ENCODE measurements at regions not wholly inside any gene's neighbourhood (a gene's known extent, or its start where the extent isn't known, plus 50 kb on each side); places are given as distances from the start of the nearest gene placed in this dataset.
A peak's percentile ranks its signal among the peaks of the same experiment; 100 is the strongest.
"Not testable (repeated sequence)": the region's sequence is repeated elsewhere in the genome, so short reads cannot be mapped to it uniquely, and the experiment has no call there.

DNA sequence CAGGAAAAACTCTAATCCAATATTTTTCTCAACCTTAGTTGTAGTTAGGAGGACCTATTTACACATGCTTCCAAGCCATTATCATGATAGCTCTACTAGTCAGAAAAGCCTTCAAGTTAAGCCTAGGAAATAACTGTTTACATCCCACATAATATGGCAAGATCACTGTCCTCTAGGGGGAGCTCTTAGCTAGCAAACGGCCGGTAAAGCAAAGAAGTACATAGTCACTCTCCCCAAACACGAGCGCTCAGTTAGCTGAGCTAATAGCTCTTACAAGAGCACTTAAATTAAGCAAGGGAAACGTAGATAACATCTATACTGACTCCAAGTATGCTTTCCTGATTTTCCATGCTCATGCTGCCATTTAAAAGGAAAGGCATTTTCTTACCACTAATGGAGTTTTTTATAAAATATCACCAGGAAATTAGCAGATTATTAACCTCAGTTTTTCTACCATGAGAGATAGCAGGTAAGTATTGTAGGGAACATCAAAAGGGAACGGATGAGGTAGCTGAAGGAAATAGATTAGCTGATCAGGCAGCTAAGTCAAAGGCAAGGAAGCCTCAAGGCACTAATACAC is 100.6 kb upstream of the PABPC3 start:
- DNase-seq (ENCODE audit: low spot score), result peak; percentile 91

DNA sequence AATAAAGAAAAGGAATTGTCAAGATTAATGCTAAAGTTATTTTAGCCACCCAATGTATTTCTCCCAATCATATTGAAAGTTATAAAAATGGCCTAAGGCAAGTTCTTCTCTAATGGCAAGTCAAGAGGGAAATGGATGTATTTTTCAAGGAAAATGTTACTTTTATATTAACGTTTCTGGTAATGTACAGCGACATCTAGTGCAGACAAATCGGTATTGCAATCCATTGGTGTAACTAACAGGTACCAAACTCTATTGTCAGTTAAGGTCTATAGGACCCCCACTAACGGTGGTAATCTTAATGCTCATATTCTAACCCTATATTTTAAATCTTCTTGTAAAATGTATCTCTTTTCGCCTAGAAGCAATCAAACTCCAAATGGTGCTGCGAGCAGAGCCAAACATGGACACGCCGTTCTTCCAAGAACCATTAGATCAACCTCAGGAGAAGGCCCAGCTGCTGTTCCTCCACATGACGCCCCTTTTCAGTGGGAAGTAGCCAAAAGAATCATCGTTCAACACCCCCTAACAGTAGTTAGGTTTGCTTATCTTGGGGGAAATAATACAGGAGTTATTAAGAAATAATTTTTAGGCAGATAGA is 98.5 kb upstream of the PABPC3 start:
- DNase-seq (ENCODE audit: low spot score), result peak; percentile 51

DNA sequence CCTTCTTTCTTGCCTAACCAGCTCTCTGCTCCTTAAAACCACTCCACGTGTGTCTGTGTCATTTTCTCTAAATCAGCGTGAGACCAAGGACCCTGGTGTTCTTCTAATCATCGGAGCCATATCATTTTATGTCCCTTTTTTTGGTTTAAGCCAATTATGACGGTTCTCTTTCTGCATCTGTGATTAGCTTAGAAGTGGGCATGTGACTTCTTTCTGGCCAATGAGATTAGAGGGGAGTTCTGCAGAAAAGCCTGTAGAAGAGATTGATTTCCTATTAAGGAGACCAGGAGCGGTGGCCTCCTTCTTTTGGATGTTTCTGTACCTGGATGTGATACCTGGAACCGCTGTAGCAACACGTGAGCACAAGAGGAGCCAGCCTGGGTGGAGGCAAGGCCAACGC is 97.5 kb upstream of the PABPC3 start:
- DNase-seq (ENCODE audit: low spot score), result no peak

DNA sequence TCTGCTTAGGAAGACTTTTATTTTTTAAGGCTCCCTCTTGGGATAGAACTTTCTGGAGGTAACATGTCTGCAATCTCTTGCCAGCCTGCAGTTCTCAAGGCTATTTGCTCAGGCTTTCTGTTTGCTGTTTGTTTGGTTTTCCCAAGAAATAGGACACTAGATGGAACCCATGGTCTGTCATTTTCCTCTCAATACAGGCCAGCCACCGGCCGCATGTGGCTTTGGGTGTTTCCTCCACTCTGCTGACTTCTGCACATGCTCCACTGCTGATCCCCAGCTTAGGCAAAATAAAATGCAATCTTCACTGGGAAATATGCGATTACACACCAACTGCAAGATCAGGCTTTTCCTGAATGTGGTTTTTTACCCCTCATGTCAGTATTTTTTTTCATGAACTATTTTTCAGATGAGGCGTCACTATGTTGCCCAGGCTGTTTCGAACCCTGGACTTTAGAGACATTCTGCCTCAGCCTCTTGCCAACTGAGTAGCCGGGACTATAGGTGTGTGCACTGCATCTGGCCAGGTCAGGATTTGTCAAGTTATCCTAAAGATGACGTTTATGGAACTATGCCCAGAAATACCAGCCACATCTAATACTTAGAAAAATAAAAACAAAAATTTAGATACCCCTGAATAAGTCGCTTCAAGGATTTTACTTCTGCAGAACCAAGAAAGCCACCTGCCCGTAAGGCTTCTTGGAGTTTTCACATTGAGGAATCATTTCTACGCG is 94.3 kb upstream of the PABPC3 start:
- no peak for DNase-seq (ENCODE audit: low spot score)

DNA sequence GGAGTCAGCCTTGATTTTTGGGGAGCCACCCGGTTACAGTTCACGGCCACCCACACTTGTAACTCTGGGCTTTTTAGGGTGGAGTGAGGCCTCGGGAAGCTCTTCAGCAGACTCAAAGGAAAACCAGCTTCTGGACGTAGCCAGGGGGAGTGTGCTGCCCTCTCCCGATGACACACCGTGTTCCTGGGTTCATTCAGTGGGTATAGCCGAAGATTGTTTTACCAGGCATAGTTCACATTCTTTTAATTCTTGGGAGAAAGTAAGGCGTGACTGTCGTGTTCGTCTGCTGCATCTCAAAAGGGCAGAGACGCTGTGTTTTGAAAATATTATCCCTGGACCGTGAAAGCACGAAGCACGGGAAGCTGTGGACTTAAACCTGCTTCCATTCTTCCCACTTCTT is 93.6 kb upstream of the PABPC3 start:
- not testable (repeated sequence) for DNase-seq (ENCODE audit: low spot score)

DNA sequence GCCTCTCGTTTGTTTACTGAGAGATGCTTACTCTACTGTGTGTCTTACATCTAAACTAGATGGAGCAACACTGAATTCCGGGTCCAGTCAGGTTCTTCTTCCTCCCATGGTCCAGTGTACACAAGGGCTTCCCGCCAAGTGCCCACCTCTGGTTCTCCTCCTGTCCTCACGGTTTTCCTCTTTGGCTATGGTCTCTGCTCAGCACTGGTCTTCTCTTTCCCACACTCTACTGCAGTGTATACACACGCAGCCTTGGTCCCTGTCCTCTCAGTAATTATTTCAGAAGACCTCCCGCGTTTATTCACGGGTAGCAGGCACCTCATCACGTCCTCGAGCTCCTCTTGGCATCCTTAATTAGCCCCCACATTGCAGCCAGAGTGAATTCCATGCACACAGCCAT is 91.4 kb upstream of the PABPC3 start:
- not testable (repeated sequence) for DNase-seq (ENCODE audit: low spot score)

DNA sequence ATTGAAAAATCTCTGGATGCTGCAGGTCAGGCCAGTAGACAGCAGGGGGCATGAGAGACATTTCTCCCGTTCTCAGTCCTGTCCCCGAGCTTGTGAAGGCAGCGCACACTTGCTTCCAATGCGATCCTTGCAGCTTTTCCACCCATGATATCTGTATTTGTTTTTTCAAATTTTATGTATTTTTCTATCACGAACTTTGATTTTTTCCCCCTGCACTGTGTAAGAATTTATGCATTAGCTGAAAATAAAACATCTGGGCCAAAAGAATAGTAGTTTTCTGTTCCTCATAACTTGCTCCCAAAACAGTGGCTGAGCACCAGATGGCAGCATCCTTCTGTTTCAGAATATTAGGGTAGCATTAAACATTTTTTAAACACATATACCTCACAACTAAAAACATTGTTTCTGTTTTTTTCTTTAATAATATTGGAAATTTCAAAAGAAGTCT is 90.9 kb upstream of the PABPC3 start:
- DNase-seq (ENCODE audit: low spot score), result peak; percentile 64

DNA sequence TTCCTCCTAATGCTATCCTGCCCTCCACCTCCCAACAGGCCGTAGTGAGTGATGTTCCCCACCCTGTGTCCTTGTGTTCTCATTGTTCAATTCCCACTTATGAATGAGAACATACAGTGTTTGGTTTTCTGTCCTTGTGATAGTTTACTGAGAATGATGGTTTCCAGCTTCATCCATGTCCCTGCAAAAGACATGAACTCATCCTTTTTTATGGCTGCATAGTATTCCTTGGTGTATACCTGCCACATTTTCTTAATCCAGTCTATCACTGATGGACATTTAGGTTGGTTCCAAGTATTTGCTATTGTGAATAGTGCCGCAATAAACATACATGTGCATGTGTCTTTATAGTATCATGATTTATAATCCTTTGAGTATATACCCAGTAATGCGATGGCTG is 88.5 kb upstream of the PABPC3 start:
- DNase-seq (ENCODE audit: low spot score), result not testable (repeated sequence)

DNA sequence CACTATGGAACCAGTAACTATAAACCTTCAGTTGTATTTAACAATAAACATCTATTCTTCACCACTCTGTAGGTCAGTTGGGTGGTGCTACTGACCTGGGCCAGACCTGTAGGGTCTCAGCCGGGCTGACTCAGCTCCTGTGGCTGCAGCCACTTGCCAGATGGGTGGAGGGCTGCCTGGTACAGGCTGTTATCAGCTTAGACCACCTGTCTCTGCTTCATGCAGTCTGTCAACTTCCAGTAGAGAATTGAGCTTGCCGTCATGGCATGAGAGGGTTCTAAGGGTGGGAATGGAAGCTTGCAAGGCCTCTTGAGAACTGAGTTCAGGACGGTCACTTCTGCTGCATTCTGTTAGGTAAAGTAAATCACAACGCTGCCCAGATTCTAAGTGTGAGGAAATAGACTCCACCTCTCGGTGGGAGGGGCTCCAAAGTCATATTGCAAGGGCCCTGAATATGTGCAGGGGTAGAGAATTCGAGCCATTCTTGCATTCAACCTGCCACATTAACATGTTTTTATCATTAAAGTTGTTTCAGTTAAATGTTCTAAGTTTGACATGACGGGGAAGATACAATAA is 81.5 kb upstream of the PABPC3 start:
- DNase-seq (ENCODE audit: low spot score), result not testable (repeated sequence)

DNA sequence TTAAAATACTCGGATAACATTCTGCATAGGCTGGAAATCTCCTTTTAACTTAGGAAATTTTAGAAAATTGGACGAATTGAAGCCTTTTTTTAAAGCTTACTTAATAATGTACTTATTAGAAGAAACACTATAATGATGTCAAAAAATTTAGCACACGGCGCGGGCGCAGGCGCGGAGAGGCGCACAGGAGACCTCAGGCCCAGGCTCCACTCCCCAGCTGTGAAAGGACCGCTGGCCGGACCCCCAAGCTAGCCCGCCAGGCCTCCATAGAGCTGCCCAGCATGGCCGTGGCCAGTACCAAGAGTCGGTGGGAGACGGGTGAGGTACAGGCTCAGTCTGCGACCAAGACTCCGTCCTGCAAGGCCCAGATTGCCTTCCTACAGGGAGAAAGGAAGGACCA is 78.8 kb upstream of the PABPC3 start:
- not testable (repeated sequence) for DNase-seq (ENCODE audit: low spot score)

DNA sequence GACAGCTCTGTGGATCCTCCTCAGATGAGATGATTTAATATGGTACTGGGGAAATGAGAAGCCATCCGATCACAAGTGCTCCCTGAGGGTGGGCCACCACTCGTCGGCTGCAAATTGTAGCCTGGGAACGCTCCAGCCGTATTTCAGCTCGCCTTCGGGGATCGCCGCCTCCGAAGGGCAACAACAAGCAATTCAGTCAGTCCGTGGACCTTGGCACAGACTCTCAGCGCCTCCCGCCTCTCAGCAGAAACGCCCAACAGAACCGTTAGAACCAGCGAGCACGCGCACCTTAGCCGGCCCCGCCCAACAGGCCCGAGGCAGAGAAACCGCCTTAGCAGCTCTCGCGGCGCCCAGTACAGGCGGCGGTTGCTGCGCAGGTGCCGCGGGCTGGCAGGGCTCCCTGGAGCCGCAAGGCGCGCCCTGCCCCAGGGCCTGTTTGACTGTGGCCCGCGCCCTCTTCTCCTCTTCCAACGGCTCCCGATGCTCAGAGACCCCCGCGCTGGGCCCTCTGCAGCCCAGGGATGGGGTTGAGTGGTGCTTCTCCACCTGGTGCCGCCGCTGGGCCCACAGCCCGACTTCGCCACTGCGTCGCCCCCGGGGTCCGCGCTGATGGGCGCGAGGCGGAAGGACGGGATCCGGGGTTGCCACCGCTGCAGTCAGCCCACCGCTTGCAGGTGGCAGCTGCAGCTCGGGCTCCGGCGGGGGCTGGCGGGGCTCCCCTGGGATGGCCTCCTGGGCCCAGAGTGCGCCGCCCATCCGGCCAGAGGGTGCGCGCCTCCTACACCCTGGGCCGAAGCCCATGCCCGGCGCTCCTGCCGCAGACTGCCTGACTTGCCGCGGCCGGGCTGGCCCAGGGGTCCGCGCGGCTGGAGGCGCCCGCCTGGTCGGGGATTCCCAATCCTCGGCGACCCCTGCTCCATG is 77.9 kb upstream of the PABPC3 start:
- DNase-seq (ENCODE audit: low spot score), result peak; percentile 47

DNA sequence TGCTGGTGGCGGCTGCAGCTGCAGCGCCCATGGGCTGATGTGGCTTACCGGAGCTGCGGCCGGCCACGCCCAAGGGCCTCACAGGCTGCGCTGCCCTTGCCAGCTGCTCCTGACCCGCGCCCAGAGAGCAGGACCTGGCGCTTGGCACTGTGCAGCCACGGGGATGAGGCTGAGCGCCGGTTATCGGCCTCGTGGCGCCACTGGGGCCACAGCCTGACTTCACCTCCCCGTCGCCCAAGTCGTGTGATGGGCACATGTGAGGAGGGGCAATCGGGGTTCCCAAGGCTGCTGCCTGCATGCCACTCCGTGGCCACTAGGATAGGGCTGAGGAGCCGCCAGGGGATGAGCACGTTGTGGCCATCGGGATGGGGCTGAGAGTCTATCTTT is 77.2 kb upstream of the PABPC3 start:
- no peak for DNase-seq (ENCODE audit: low spot score)

DNA sequence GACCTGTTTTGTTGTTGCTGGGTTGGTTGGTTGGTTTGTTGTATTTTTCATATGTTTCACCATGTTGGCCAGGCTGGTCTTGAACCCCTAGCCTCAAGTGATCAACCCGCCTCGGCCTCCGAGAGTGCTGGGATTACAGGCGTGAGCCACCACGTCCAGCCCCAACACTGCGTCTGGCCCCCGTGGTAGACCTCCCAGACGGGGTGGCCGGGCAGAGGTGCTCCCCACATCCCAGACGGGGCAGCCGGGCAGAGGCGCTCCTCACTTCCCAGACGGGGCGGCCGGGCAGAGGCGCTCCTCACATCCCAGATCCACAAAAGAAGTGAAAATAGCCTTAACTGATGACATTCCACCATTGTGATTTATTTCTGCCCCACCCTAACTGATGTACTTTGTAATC is 76.2 kb upstream of the PABPC3 start:
- DNase-seq (ENCODE audit: low spot score), result not testable (repeated sequence)

DNA sequence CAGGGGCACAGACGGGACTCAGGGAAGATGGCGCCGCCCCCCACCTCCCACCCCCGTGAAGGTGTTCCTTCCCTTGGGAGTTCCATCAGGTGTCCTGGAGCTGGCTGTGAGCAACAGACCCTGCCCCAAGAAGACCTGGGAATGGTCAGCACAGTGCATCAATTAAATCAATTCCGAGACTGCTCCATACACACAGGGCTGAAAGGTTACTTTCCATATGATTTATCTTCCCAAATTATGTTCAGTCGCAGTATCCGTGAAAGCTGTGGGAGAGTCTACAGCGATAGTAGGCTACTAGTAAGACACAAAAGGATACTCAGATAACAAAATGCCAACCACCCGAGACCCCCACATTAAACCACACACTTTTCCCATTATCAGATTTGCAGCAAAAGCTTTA is 71.8 kb upstream of the PABPC3 start:
- DNase-seq (ENCODE audit: low spot score), result no peak

DNA sequence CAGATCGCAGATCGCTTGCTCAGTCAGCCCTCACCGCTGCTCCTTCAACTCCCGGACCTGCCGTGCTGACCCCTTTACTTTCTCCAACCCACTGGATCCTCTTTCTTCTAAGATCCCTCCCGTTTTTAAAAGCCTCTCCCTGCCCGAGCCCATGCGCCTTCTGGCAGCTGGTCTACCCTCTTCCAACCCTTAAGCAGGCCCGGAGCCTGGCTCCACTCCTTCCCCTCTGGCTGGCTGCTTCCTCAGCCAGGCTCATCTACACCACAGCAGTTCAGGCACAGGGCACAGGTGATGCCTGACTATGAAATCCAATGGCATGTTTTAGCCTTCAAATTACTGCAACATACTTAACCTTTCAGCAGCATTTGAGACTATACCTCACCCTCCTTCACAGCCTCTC is 63.8 kb upstream of the PABPC3 start:
- no peak for DNase-seq (ENCODE audit: low spot score)

DNA sequence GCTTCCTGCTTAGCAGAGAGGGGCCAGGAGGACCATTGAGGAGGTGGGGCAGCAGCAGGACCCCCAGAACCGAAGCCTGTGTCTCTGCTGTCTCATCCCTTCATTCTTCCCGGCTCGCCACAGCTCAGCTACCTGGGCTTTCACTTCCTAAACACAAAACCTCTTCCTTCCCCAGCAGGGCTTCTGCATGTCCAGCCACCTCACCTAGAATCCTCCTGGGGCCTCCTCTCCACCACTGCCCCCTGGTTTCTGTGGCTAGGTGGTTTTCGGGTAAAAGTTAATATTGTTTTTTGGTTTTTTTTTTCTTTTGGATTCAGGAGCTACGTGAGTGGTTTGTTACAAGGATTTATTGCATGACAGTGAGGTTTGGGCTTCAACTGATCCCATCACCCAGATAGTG is 61.8 kb upstream of the PABPC3 start:
- DNase-seq (ENCODE audit: low spot score), result no peak

DNA sequence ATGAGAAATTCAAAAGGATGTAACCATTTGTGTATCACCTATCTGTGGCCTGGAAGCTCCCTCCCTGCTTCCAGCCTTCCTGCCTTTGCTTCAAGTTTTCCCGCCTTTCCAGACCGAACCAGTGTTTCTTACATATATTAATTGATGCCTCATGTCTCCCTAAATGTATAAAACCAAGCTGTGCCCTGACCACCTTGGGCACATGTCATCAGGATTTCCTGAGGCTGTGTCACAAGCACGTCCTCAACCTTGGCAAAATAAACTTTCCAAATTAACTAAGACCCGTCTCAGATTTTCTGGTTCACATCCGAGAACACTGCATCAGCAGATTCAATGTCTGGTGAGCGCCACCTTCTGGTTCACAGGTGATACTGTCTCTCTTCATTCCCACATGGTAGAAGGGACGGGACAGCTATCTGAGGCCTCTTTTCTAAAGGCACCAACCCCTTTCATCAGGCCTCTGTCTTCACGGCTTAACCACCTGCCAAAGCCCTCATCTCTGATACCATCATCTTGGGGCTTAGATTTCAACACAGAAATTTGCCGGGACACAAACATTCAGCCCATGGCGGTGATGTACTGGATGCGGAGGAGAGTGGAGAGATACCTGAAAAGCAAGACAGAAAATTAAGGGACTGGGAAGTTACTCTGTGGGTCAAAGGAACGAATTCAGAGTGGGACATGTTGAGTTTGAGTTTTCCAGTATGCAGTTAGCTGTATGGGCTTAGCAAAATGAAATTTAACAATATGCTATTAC is 58.7 kb upstream of the PABPC3 start:
- DNase-seq (ENCODE audit: low spot score), result peak; percentile 91

DNA sequence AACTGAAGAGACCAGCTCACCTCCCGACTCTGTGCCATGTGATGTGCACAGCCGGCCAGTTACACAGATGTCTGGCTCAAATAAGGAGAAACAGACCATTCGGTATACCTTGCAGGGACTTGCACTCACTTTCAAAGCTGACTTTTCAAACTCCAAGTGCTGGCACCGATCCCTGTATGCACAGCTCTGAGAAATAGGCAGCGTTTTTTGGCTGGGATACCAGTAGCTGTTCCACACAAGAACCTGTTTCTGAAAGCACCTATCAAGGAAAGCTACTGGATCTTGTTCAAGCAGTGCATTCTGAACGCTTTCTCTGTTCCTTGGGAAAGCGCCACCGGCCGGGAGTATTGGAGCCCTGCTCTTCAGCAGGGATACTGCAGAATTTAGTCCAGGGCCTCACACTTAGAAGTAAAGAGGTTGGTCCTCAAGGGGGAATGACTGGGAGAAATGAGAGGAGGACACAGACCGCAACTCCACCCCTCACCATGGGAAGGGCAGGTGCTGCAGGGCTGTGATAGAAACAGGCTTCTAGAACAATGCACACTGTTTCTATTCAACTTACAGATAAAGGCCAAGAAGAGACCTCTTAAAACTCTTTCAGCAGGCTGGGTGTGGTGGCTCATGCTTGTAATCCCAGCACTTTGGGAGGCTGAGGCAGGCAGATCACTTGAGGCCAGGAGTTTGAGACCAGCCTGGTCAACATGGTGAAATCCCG is 53.6 kb upstream of the PABPC3 start:
- DNase-seq (ENCODE audit: low spot score), result no peak

DNA sequence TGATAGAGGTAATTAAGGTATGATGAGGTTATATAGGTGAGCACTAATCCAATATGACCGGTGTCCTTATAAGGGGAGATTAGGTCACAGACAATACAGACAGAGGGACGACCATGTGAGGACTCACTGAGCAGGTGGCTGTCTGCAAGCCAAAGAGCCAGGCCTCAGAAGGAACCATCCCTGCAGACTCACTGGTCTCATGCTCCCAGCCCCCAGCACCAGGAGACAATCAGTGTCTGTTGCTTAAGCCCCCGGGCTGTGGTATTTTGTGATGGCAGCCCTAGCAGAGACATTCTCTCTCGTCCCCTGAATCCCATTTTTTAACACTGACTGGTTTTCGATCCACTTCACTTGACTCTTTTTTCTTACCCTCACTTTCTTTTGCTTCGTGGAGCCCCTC is 51.9 kb upstream of the PABPC3 start:
- DNase-seq (ENCODE audit: low spot score), result no peak
